Endothelial cell (in vitro differentiated cells): ENCODE measurements at regions not wholly inside any gene's neighbourhood (a gene's known extent, or its start where the extent isn't known, plus 50 kb on each side); places are given as distances from the start of the nearest gene placed in this dataset.

Experiments
- DNase-seq: peaks from one replicate; pipeline ENCODE4 v3.0.0; 2021; ENCODE audit warnings: low spot score
- H3K27ac Mint-ChIP-seq: one replicate; pipeline ENCODE4 v1.8.0; 2021; ENCODE audit warnings: mixed read lengths, inconsistent platforms; ENCODE audit not compliant: unreplicated experiment
- H3K27me3 Mint-ChIP-seq: one replicate; pipeline ENCODE4 v1.8.0; 2021; ENCODE audit warnings: mild to moderate bottlenecking, moderate library complexity, mixed read lengths, inconsistent platforms; ENCODE audit not compliant: unreplicated experiment
- H3K36me3 Mint-ChIP-seq: one replicate; pipeline ENCODE4 v1.8.0; 2021; ENCODE audit warnings: mild to moderate bottlenecking, low read depth, mixed read lengths, inconsistent platforms; ENCODE audit not compliant: unreplicated experiment
- H3K4me1 Mint-ChIP-seq: one replicate; pipeline ENCODE4 v1.8.0; 2021; ENCODE audit warnings: mild to moderate bottlenecking, mixed read lengths, inconsistent platforms; ENCODE audit not compliant: unreplicated experiment
- H3K4me3 Mint-ChIP-seq: one replicate; pipeline ENCODE4 v1.8.0; 2021; ENCODE audit warnings: mild to moderate bottlenecking, mixed read lengths, inconsistent platforms; ENCODE audit not compliant: unreplicated experiment
- H3K9me3 Mint-ChIP-seq: one replicate; pipeline ENCODE4 v1.8.0; 2021; ENCODE audit warnings: mixed read lengths, inconsistent platforms; ENCODE audit not compliant: unreplicated experiment
- TF ChIP-seq, protein P1 (sequence below): fragments of 200-600 bp; sonication (generic); IDR thresholded peaks from one replicate; pipeline ENCODE4 v1.5.0; 2021; ENCODE audit warnings: antibody characterized with exemption; ENCODE audit not compliant: unreplicated experiment

GRCh38 chr4:28435314-28435713, 1574.7 kb downstream of the STIM2 start:
- no peak for DNase-seq
- Mint-ChIP-seq H3K27ac (no peak overlapping the region), H3K4me3 (no peak overlapping the region), H3K27me3 (no peaks in the 10 kb centered on the region), H3K4me1 (no peaks in the 10 kb centered on the region), H3K9me3 (no peaks in the 10 kb centered on the region), H3K36me3 (no peaks in the 10 kb centered on the region)
- TF ChIP-seq, protein P1, sequence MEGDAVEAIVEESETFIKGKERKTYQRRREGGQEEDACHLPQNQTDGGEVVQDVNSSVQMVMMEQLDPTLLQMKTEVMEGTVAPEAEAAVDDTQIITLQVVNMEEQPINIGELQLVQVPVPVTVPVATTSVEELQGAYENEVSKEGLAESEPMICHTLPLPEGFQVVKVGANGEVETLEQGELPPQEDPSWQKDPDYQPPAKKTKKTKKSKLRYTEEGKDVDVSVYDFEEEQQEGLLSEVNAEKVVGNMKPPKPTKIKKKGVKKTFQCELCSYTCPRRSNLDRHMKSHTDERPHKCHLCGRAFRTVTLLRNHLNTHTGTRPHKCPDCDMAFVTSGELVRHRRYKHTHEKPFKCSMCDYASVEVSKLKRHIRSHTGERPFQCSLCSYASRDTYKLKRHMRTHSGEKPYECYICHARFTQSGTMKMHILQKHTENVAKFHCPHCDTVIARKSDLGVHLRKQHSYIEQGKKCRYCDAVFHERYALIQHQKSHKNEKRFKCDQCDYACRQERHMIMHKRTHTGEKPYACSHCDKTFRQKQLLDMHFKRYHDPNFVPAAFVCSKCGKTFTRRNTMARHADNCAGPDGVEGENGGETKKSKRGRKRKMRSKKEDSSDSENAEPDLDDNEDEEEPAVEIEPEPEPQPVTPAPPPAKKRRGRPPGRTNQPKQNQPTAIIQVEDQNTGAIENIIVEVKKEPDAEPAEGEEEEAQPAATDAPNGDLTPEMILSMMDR = no peak

- Mint-ChIP-seq H3K9me3 (no peaks in the 10 kb centered on the region), H3K4me1 (no peaks in the 10 kb centered on the region), H3K27me3 (no peaks in the 10 kb centered on the region), H3K4me3 (no peak overlapping the region), H3K36me3 (no peaks in the 10 kb centered on the region), H3K27ac (no peak overlapping the region)
- TF ChIP-seq, protein P1 = no peak
- DNase-seq = no peak
Measured at GRCh38 chr4:28436191-28437080, 1575.8 kb downstream of the STIM2 start.

- H3K4me1 Mint-ChIP-seq = no peaks in the 10 kb centered on the region
Measured at GRCh38 chr4:28443371-28443770, 1582.7 kb downstream of the STIM2 start.

DNA sequence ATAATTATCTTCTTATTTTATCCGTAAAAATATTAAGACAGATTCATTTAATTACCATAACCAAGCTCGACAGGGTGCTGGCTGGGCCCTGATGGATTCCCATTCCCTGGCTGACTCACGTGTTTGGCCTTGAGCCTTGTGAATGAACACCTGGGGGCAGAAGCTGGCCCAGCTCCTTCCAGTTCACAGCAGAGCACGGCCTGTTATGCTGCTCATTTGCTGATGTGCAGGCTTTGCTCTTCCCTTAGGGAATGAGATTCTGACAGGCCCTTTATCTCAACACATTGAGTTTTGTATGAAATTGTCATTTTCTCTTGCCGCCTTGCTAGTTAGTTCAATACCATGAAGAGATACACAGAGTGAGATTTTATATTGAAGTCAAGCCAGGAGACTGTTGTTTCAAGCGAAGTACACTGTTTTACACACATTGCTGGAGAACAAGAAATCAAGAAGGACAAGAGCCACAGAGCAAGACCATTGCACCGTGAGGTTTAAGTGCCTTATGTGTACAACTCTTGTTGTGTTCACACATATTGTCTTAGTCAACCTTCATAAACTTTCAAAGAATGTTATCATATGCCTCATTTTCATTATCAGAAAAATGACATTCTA, 1583.3 kb downstream of the STIM2 start:
- Mint-ChIP-seq H3K4me1 (no peaks in the 10 kb centered on the region), H3K27me3 (peaks cover 2% of the 10 kb centered on the region), H3K36me3 (no peaks in the 10 kb centered on the region), H3K9me3 (no peaks in the 10 kb centered on the region), H3K27ac (no peak overlapping the region), H3K4me3 (no peak overlapping the region)
- no peak for DNase-seq
- TF ChIP-seq, protein P1 = no peak

More at GRCh38 chr4:28443371-28443770, 1582.7 kb downstream of the STIM2 start:
- Mint-ChIP-seq H3K27ac (no peak overlapping the region), H3K4me3 (no peak overlapping the region), H3K27me3 (peaks cover 2% of the 10 kb centered on the region), H3K9me3 (no peaks in the 10 kb centered on the region), H3K36me3 (no peaks in the 10 kb centered on the region)
- TF ChIP-seq, protein P1 = no peak
- DNase-seq = no peak

- H3K4me3 Mint-ChIP-seq = no peak overlapping the region
- no peak overlapping the region for H3K27ac Mint-ChIP-seq
- H3K27me3 Mint-ChIP-seq = peaks cover 2% of the 10 kb centered on the region
- no peaks in the 10 kb centered on the region for H3K36me3 Mint-ChIP-seq
- no peak for DNase-seq
- no peaks in the 10 kb centered on the region for H3K4me1 Mint-ChIP-seq
- H3K9me3 Mint-ChIP-seq = no peaks in the 10 kb centered on the region
- TF ChIP-seq, protein P1 = no peak
Measured at GRCh38 chr4:28444886-28445496, 1584.3 kb downstream of the STIM2 start.
